IMR-90 (cell line): ENCODE measurements at regions not wholly inside any gene's neighbourhood (a gene's known extent, or its start where the extent isn't known, plus 50 kb on each side); places are given as distances from the start of the nearest gene placed in this dataset.

Experiments
- ATAC-seq: fragments of 200-7000 bp; cut with Tn5 transposase; 2 replicates; pipeline ENCODE4 v1.9.1; 2020; ENCODE audit warnings: low read depth, mild to moderate bottlenecking, moderate library complexity
- BruUV-seq: library from RNA; stranded (reverse); fragments of 400-500 nt; replicated peaks from 2 replicates; lab custom pipeline; 2021; lab: Mats Ljungman, UMichigan
- CTCF ChIA-PET: fragments of 300-600 bp; formaldehyde crosslinking; extraction: SDS; loops from one replicate; lab custom pipeline; 2021; ENCODE audit warnings: antibody characterized with exemption; lab: Yijun Ruan, JAX
- POLR2A ChIA-PET: fragments of 300-600 bp; sonication (Branson Sonifier 250); formaldehyde crosslinking; loops from one replicate; lab custom pipeline; 2022; ENCODE audit warnings: antibody characterized with exemption; ENCODE audit not compliant: unreplicated experiment; lab: Charles Lee
- DNase-seq: peaks from one replicate; pipeline ENCODE4 v3.0.0; 2013
- H2AFZ ChIP-seq: replicated peaks from 2 replicates; pipeline ENCODE3; 2013; ENCODE audit warnings: low read length, mild to moderate bottlenecking; ENCODE audit not compliant: poor library complexity
- H2AK5ac ChIP-seq: 2 replicates; pipeline ENCODE4 v1.6.1; 2013; ENCODE audit warnings: low read depth, low read length, inconsistent platforms
- H2AK9ac ChIP-seq: replicated peaks from 2 replicates; pipeline ENCODE3; 2013; ENCODE audit warnings: mild to moderate bottlenecking, low read depth, low read length, moderate library complexity; ENCODE audit not compliant: poor library complexity
- H2BK120ac ChIP-seq: 2 replicates; pipeline ENCODE4 v1.6.1; 2013; ENCODE audit warnings: low read depth, low read length, inconsistent platforms
- H2BK15ac ChIP-seq: 3 replicates; pipeline ENCODE4 v1.6.1; 2013; ENCODE audit warnings: low read depth, low read length, inconsistent platforms
- H2BK20ac ChIP-seq: 2 replicates; pipeline ENCODE4 v1.6.1; 2013; ENCODE audit warnings: low read depth, mild to moderate bottlenecking, inconsistent platforms, low read length, moderate library complexity
- H2BK5ac ChIP-seq: 2 replicates; pipeline ENCODE4 v1.6.1; 2013; ENCODE audit warnings: mild to moderate bottlenecking, low read depth, low read length, inconsistent platforms; ENCODE audit not compliant: poor library complexity, severe bottlenecking
- H3K14ac ChIP-seq: replicated peaks from 2 replicates; pipeline ENCODE4 v1.6.1; 2013; ENCODE audit warnings: low read depth, low read length, inconsistent platforms
- H3K18ac ChIP-seq: 2 replicates; pipeline ENCODE4 v1.6.1; 2013; ENCODE audit warnings: low read depth, low read length, control low read depth
- H3K23ac ChIP-seq: 2 replicates; pipeline ENCODE4 v1.6.1; 2013; ENCODE audit warnings: low read depth, low read length, inconsistent platforms
- H3K27ac ChIP-seq: 2 replicates; pipeline ENCODE4 v1.5.1; 2013; ENCODE audit warnings: mild to moderate bottlenecking, control low read depth, low read length; ENCODE audit not compliant: insufficient read depth
- H3K27me3 ChIP-seq: 2 replicates; pipeline ENCODE4 v1.6.1; 2013; ENCODE audit warnings: low read length; ENCODE audit not compliant: control insufficient read depth, insufficient read depth
- H3K36me3 ChIP-seq: 2 replicates; pipeline ENCODE4 v1.6.1; 2013; ENCODE audit warnings: low read length, mixed read lengths; ENCODE audit not compliant: control insufficient read depth, insufficient read depth
- H3K4ac ChIP-seq: 2 replicates; pipeline ENCODE4 v1.6.1; 2013; ENCODE audit warnings: low read depth, low read length, inconsistent platforms
- H3K4me1 ChIP-seq: 2 replicates; pipeline ENCODE4 v1.6.1; 2013; ENCODE audit warnings: low read length, mixed read lengths; ENCODE audit not compliant: control insufficient read depth, insufficient read depth
- H3K4me2 ChIP-seq: 2 replicates; pipeline ENCODE4 v1.6.1; 2013; ENCODE audit warnings: low read depth, mild to moderate bottlenecking, control low read depth, low read length, moderate library complexity
- H3K4me3 ChIP-seq: 2 replicates; pipeline ENCODE4 v1.5.1; 2013; ENCODE audit warnings: low read depth, mild to moderate bottlenecking, control low read depth, low read length, moderate library complexity; ENCODE audit not compliant: insufficient read depth
- H3K56ac ChIP-seq: 2 replicates; pipeline ENCODE4 v1.6.1; 2013; ENCODE audit warnings: low read length, inconsistent platforms; ENCODE audit not compliant: insufficient read depth; ENCODE audit errors: extremely low read depth
- H3K79me1 ChIP-seq, 2 experiments: 2 replicates each; pipeline ENCODE4 v1.6.1; 2013; ENCODE audit warnings: low read length in 2 of 2, inconsistent platforms in 1 of 2, low read depth in 1 of 2
- H3K9ac ChIP-seq: 2 replicates; pipeline ENCODE4 v1.6.1; 2013; ENCODE audit warnings: low read depth, low read length, control low read depth
- H3K9me1 ChIP-seq: 2 replicates; pipeline ENCODE4 v1.6.1; 2013; ENCODE audit warnings: low read length, inconsistent platforms; ENCODE audit not compliant: insufficient read depth
- H3K9me3 ChIP-seq: 2 replicates; pipeline ENCODE4 v1.6.1; 2013; ENCODE audit warnings: low read length; ENCODE audit not compliant: control insufficient read depth, insufficient read depth
- H4K20me1 ChIP-seq: 2 replicates; pipeline ENCODE4 v1.6.1; 2013; ENCODE audit warnings: low read length, inconsistent platforms; ENCODE audit not compliant: insufficient read depth
- H4K5ac ChIP-seq: 2 replicates; pipeline ENCODE4 v1.6.1; 2013; ENCODE audit warnings: mild to moderate bottlenecking, low read depth, low read length, control low read depth
- H4K8ac ChIP-seq, 2 experiments: 2 replicates each; pipeline ENCODE4 v1.6.1; 2013; ENCODE audit warnings: low read depth in 2 of 2, low read length in 2 of 2, control low read depth in 1 of 2, inconsistent platforms in 1 of 2
- H4K91ac ChIP-seq: 2 replicates; pipeline ENCODE4 v1.6.1; 2013; ENCODE audit warnings: low read depth, low read length, inconsistent platforms; ENCODE audit not compliant: insufficient read depth
- CEBPB ChIP-seq: IDR thresholded peaks from 2 replicates; pipeline ENCODE4 v1.6.1; 2012; ENCODE audit warnings: low read depth, low read length, improper control_type of control experiment
- NFE2L2 ChIP-seq: fragments of 150-350 bp; IDR thresholded peaks from 2 replicates; pipeline ENCODE4 v1.6.1; 2016; ENCODE audit warnings: low read depth, mild to moderate bottlenecking, low read length
- RAD21 ChIP-seq: IDR thresholded peaks from 2 replicates; pipeline ENCODE4 v1.6.1; 2012; ENCODE audit warnings: low read length, improper control_type of control experiment
- WGBS, 2 experiments: methylation state at CpG; one replicate each; pipeline versions ENCODE4 v1.1.5 to v1.1.7; 2013; ENCODE audit warnings: missing lambda C conversion rate in 2 of 2; ENCODE audit not compliant: insufficient read length in 1 of 2; ENCODE audit errors: extremely low coverage in 2 of 2; 5-methylcytosine and 5-hydroxymethylcytosine counted together
- dilution Hi-C: fragments of 300-500 bp; cut with HindIII; formaldehyde crosslinking; loops from one replicate; pipeline ENCODE4 v1.14.3; 2018; ENCODE audit warnings: low sequenced_read_pairs; ENCODE audit not compliant: unreplicated experiment
- in situ Hi-C: fragments of 300-500 bp; cut with MboI; formaldehyde crosslinking; loops from 3 replicates; pipeline ENCODE4 v1.14.3; 2019; ENCODE audit warnings: low sequenced_read_pairs, inconsistent platforms, mixed read lengths
- intact Hi-C: fragments of 100-400 bp; cut with micrococcal nuclease; formaldehyde crosslinking; loops from 2 replicates; pipeline ENCODE4 v1.10.0; 2022
- TF ChIP-seq, protein P1 (sequence below): fragments of 150-350 bp; IDR thresholded peaks from 2 replicates; pipeline ENCODE4 v1.6.1; 2017; ENCODE audit warnings: mild to moderate bottlenecking, antibody characterized with exemption, low read length, low read depth

GRCh38 chr1:198867182-198867581 lies 228.3 kb downstream of the PTPRC start:
- Histone ChIP-seq H2AK5ac (no peak overlapping the region), H4K91ac (no peak overlapping the region), H3K14ac (no peak overlapping the region), H3K56ac (no peak overlapping the region), H2BK120ac (no peak overlapping the region), H3K4me1 (no peaks in the 10 kb centered on the region), H3K9me1 (no peaks in the 10 kb centered on the region; the same call in 1 of the 2 replicates), H2AK9ac (no peak overlapping the region), H2BK15ac (no peak overlapping the region), H3K4me3 (no peak overlapping the region), H3K36me3 (no peaks in the 10 kb centered on the region; the same call in 1 of the 2 replicates), H4K20me1 (no peaks in the 10 kb centered on the region), H3K9ac (no peak overlapping the region), H3K27me3 (no peaks in the 10 kb centered on the region), H2BK20ac (no peak overlapping the region), H2BK5ac (no peak overlapping the region), H3K23ac (no peak overlapping the region), H3K4me2 (no peak overlapping the region), H3K9me3 (no peaks in the 10 kb centered on the region), H4K5ac (no peak overlapping the region), H3K18ac (no peak overlapping the region), H3K4ac (no peak overlapping the region), H4K8ac (no peak overlapping the region), H2AFZ (no peak overlapping the region), H3K79me1 (peaks cover 4 to 28% of the 10 kb centered on the region in 2 experiments; a peak in 3 of 4 replicates), H3K27ac (no peak overlapping the region)
- POLR2A ChIA-PET = interaction anchor here (0.6 kb wide), 1 partner anchor 678 kb away, joined by 3 read pairs; no protein-coding TSS in a partner anchor
- CTCF ChIA-PET = no interaction called here
- intact Hi-C loops = no loop called here
- TF ChIP-seq CEBPB (no peak), NFE2L2 (no peak), RAD21 (no peak)
- TF ChIP-seq, protein P1, sequence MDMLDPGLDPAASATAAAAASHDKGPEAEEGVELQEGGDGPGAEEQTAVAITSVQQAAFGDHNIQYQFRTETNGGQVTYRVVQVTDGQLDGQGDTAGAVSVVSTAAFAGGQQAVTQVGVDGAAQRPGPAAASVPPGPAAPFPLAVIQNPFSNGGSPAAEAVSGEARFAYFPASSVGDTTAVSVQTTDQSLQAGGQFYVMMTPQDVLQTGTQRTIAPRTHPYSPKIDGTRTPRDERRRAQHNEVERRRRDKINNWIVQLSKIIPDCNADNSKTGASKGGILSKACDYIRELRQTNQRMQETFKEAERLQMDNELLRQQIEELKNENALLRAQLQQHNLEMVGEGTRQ = no peak
- in situ Hi-C loops = no loop called here
- BruUV-seq = no TSS peak
- no CpG with 5 or more reads among the region's 6 CpGs for WGBS, 2 experiments
- DNase-seq (no peak), ATAC-seq (no peak)
- dilution Hi-C loops = no loop called here
